NCI-H460 (cell line): ENCODE measurements at regions not wholly inside any gene's neighbourhood (a gene's known extent, or its start where the extent isn't known, plus 50 kb on each side); places are given as distances from the start of the nearest gene placed in this dataset.

Experiments used
- DNase-seq: peaks from one replicate; pipeline ENCODE4 v3.0.0-alpha.2; 2016; ENCODE audit warnings: low read depth; ENCODE audit errors: extremely low read depth

GRCh38 chr10:8993864-8994263, 939.4 kb downstream of the GATA3 start:
- no peak for DNase-seq

- no peak for DNase-seq
Observed at GRCh38 chr10:8998751-8999150, 944.3 kb downstream of the GATA3 start.

GRCh38 chr10:9003122-9003521, 948.6 kb downstream of the GATA3 start:
- DNase-seq = no peak

- no peak for DNase-seq
Observed at GRCh38 chr10:9004736-9005135, 950.2 kb downstream of the GATA3 start.

- no peak for DNase-seq
Observed at GRCh38 chr10:9009505-9009904, 955.0 kb downstream of the GATA3 start.

GRCh38 chr10:9010093-9010492, 955.6 kb downstream of the GATA3 start:
- no peak for DNase-seq

- DNase-seq = no peak
Observed at GRCh38 chr10:9010931-9011670, 956.6 kb downstream of the GATA3 start.

- DNase-seq = no peak
Observed at GRCh38 chr10:9012312-9012711, 957.8 kb downstream of the GATA3 start.

GRCh38 chr10:9015005-9015404, 960.5 kb downstream of the GATA3 start:
- DNase-seq = no peak

GRCh38 chr10:9015447-9015846, 961.0 kb downstream of the GATA3 start:
- DNase-seq = no peak

GRCh38 chr10:9016930-9017329, 962.4 kb downstream of the GATA3 start:
- DNase-seq = no peak

GRCh38 chr10:9018195-9019173, 964.0 kb downstream of the GATA3 start:
- DNase-seq = no peak

GRCh38 chr10:9023206-9023605, 968.7 kb downstream of the GATA3 start:
- DNase-seq = no peak

- no peak for DNase-seq
Observed at GRCh38 chr10:9024210-9024609, 969.7 kb downstream of the GATA3 start.

GRCh38 chr10:9028231-9028630, 973.7 kb downstream of the GATA3 start:
- DNase-seq = no peak

- no peak for DNase-seq
Observed at GRCh38 chr10:9035355-9035754, 980.9 kb downstream of the GATA3 start.

GRCh38 chr10:9036711-9037204, 982.3 kb downstream of the GATA3 start:
- DNase-seq = no peak

GRCh38 chr10:9038146-9038714, 983.7 kb downstream of the GATA3 start:
- DNase-seq = no peak

GRCh38 chr10:9043466-9043865, 989.0 kb downstream of the GATA3 start:
- no peak for DNase-seq

- no peak for DNase-seq
Observed at GRCh38 chr10:9045311-9045710, 990.8 kb downstream of the GATA3 start.

- no peak for DNase-seq
Observed at GRCh38 chr10:9051328-9051974, 997.0 kb downstream of the GATA3 start.
